H9 (cell line): ENCODE measurements at regions not wholly inside any gene's neighbourhood (a gene's known extent, or its start where the extent isn't known, plus 50 kb on each side); places are given as distances from the start of the nearest gene placed in this dataset.

Experiments
- DNase-seq: peaks from one replicate; pipeline ENCODE4 v3.0.0-alpha.2; 2017
- H2AFZ ChIP-seq: one replicate; pipeline ENCODE4 v1.6.1; 2013; ENCODE audit warnings: mild to moderate bottlenecking, low read length, control low read depth, moderate library complexity
- H2AK5ac ChIP-seq: 2 replicates; pipeline ENCODE4 v1.6.1; 2013; ENCODE audit warnings: low read length, control low read depth, mixed read lengths; ENCODE audit not compliant: insufficient read length
- H2BK120ac ChIP-seq: one replicate; pipeline ENCODE4 v1.6.1; 2013; ENCODE audit warnings: low read depth, mild to moderate bottlenecking, low read length, control low read depth, inconsistent platforms; ENCODE audit not compliant: poor library complexity, severe bottlenecking
- H2BK12ac ChIP-seq: 2 replicates; pipeline ENCODE4 v1.6.1; 2013; ENCODE audit warnings: low read length, control low read depth, mixed read lengths, low read depth; ENCODE audit not compliant: insufficient read length
- H2BK15ac ChIP-seq: 2 replicates; pipeline ENCODE4 v1.6.1; 2013; ENCODE audit warnings: low read depth, low read length, control low read depth
- H2BK20ac ChIP-seq: one replicate; pipeline ENCODE4 v1.6.1; 2013; ENCODE audit warnings: low read depth, mild to moderate bottlenecking, low read length, control low read depth, inconsistent platforms; ENCODE audit not compliant: poor library complexity, severe bottlenecking
- H2BK5ac ChIP-seq: 2 replicates; pipeline ENCODE4 v1.6.1; 2013; ENCODE audit warnings: low read length, control low read depth, mixed read lengths; ENCODE audit not compliant: insufficient read length
- H3K14ac ChIP-seq: 2 replicates; pipeline ENCODE4 v1.6.1; 2013; ENCODE audit warnings: low read length, control low read depth; ENCODE audit not compliant: insufficient read depth
- H3K18ac ChIP-seq: 2 replicates; pipeline ENCODE4 v1.6.1; 2013; ENCODE audit warnings: low read depth, mild to moderate bottlenecking, mixed read lengths, low read length, control low read depth; ENCODE audit not compliant: insufficient read length
- H3K23ac ChIP-seq: 2 replicates; pipeline ENCODE4 v1.6.1; 2013; ENCODE audit warnings: low read length, control low read depth, mixed read lengths, low read depth; ENCODE audit not compliant: insufficient read length
- H3K23me2 ChIP-seq: 2 replicates; pipeline ENCODE4 v1.6.1; 2013; ENCODE audit warnings: low read depth, mild to moderate bottlenecking, mixed read lengths, low read length, control low read depth; ENCODE audit not compliant: insufficient read length, poor library complexity, severe bottlenecking
- H3K27ac ChIP-seq: 2 replicates; pipeline ENCODE4 v1.5.1; 2013; ENCODE audit warnings: low read length, control low read depth, mixed read lengths, low read depth; ENCODE audit not compliant: insufficient read length
- H3K27me3 ChIP-seq: 2 replicates; pipeline ENCODE4 v1.6.1; 2013; ENCODE audit warnings: low read length, control low read depth, inconsistent platforms; ENCODE audit not compliant: insufficient read depth
- H3K4ac ChIP-seq: 2 replicates; pipeline ENCODE4 v1.6.1; 2013; ENCODE audit warnings: low read depth, mild to moderate bottlenecking, control low read depth, inconsistent platforms, low read length, moderate library complexity
- H3K4me1 ChIP-seq: 2 replicates; pipeline ENCODE4 v1.6.1; 2013; ENCODE audit warnings: low read length, control low read depth, inconsistent platforms; ENCODE audit not compliant: insufficient read depth
- H3K4me2 ChIP-seq: 2 replicates; pipeline ENCODE4 v1.6.1; 2013; ENCODE audit warnings: low read length, control low read depth, mixed read lengths; ENCODE audit not compliant: insufficient read length, insufficient read depth
- H3K56ac ChIP-seq: 2 replicates; pipeline ENCODE4 v1.6.1; 2013; ENCODE audit warnings: low read depth, mild to moderate bottlenecking, mixed read lengths, low read length, control low read depth; ENCODE audit not compliant: insufficient read length
- H3K79me1 ChIP-seq: 2 replicates; pipeline ENCODE4 v1.6.1; 2013; ENCODE audit warnings: low read depth, mild to moderate bottlenecking, moderate library complexity, low read length, control low read depth, inconsistent platforms; ENCODE audit not compliant: insufficient read depth, poor library complexity, severe bottlenecking
- H3K79me2 ChIP-seq: 2 replicates; pipeline ENCODE4 v1.6.1; 2013; ENCODE audit warnings: low read length, control low read depth, inconsistent platforms; ENCODE audit not compliant: insufficient read depth
- H3K9ac ChIP-seq: 2 replicates; pipeline ENCODE4 v1.6.1; 2013; ENCODE audit warnings: low read length, control low read depth, mixed read lengths; ENCODE audit not compliant: insufficient read length; ENCODE audit errors: extremely low read depth
- H3K9me3 ChIP-seq: one replicate; pipeline ENCODE4 v1.6.1; 2013; ENCODE audit warnings: low read depth, low read length, inconsistent platforms; ENCODE audit not compliant: control insufficient read depth
- H3T11ph ChIP-seq: one replicate; pipeline ENCODE4 v1.6.1; 2013; ENCODE audit warnings: mild to moderate bottlenecking, low read length, control low read depth, inconsistent platforms
- H4K20me1 ChIP-seq: one replicate; pipeline ENCODE4 v1.6.1; 2013; ENCODE audit not compliant: control insufficient read depth, insufficient read length, insufficient read depth
- H4K5ac ChIP-seq: 2 replicates; pipeline ENCODE4 v1.6.1; 2013; ENCODE audit warnings: low read depth, mild to moderate bottlenecking, mixed read lengths, low read length, control low read depth; ENCODE audit not compliant: insufficient read length
- H4K8ac ChIP-seq: replicated peaks from 2 replicates; pipeline ENCODE4 v1.6.1; 2013; ENCODE audit warnings: low read length, control low read depth, mixed read lengths, low read depth; ENCODE audit not compliant: insufficient read length
- H4K91ac ChIP-seq: 2 replicates; pipeline ENCODE4 v1.6.1; 2013; ENCODE audit warnings: low read depth, mild to moderate bottlenecking, moderate library complexity, mixed read lengths, low read length, control low read depth; ENCODE audit not compliant: insufficient read length
- H3K27ac Mint-ChIP-seq, 3 experiments: 2 replicates in 2 of 3; 3 replicates in 1 of 3; pipeline ENCODE4 v1.8.0; 2020 to 2021; ENCODE audit warnings: mixed read lengths in 3 of 3, mild to moderate bottlenecking in 1 of 3, moderate library complexity in 1 of 3
- H3K27me3 Mint-ChIP-seq: 2 replicates; pipeline ENCODE4 v1.8.0; 2021; ENCODE audit warnings: low read depth, mild to moderate bottlenecking, moderate library complexity, mixed read lengths
- H3K36me3 Mint-ChIP-seq, 3 experiments: 2 replicates in 2 of 3; 3 replicates in 1 of 3; pipeline ENCODE4 v1.8.0; 2020 to 2021; ENCODE audit warnings: low read depth in 3 of 3, mixed read lengths in 3 of 3; ENCODE audit not compliant: insufficient read depth in 1 of 3
- H3K4me1 Mint-ChIP-seq, 2 experiments: 2 replicates each; pipeline ENCODE4 v1.8.0; 2020; ENCODE audit warnings: mixed read lengths in 2 of 2
- H3K4me3 Mint-ChIP-seq, 2 experiments: 2 replicates in 1 of 2; 3 replicates in 1 of 2; pipeline ENCODE4 v1.8.0; 2020 to 2021; ENCODE audit warnings: mild to moderate bottlenecking in 2 of 2, mixed read lengths in 2 of 2, moderate library complexity in 1 of 2
- H3K9me3 Mint-ChIP-seq, 2 experiments: 2 replicates in 1 of 2; 3 replicates in 1 of 2; pipeline ENCODE4 v1.8.0; 2020; ENCODE audit warnings: mild to moderate bottlenecking in 2 of 2, mixed read lengths in 2 of 2, moderate library complexity in 1 of 2
- CTCF ChIP-seq: fragments of 200-600 bp; sonication (generic); conservative IDR thresholded peaks from 3 replicates; pipeline ENCODE4 v1.8.0; 2021; ENCODE audit warnings: antibody characterized with exemption, mild to moderate bottlenecking
- WGBS: extraction: QIAGEN DNeasy Blood & Tissue Kit; methylation state at CpG from one replicate; pipeline ENCODE4 v1.1.7; 2013; ENCODE audit warnings: missing lambda C conversion rate, low lambda C conversion rate, mixed read lengths; ENCODE audit not compliant: insufficient read length; ENCODE audit errors: extremely low coverage; 5-methylcytosine and 5-hydroxymethylcytosine counted together

GRCh38 chr6:11298651-11299420 lies 66.4 kb upstream of the NEDD9 start:
- no peaks in the 10 kb centered on the region for H3K27me3 ChIP-seq
- Mint-ChIP-seq H3K4me1 (peaks cover 12% of the 10 kb centered on the region in 2 experiments), H3K4me3 (no peak overlapping the region), H3K36me3 (peaks cover 11 to 15% (median 12%) of the 10 kb centered on the region in 3 experiments), H3K27me3 (no peaks in the 10 kb centered on the region; the same call in 1 of the 2 replicates), H3K27ac (peak overlapping the region in 1 of 3 experiments; percentile 22; a peak in 2 of 7 replicates), H3K9me3 (peaks cover 17 to 21% of the 10 kb centered on the region in 2 experiments)
- peak; percentile 53 for DNase-seq
- no CpG with 5 or more reads among the region's 9 CpGs for WGBS
- TF ChIP-seq CTCF = no peak
- no peaks in the 10 kb centered on the region for H3K79me1 ChIP-seq
- H3K9me3 ChIP-seq = no peaks in the 10 kb centered on the region
- no peak overlapping the region for H2BK15ac ChIP-seq
- H2BK12ac ChIP-seq = no peak overlapping the region
- H3K14ac ChIP-seq = no peak overlapping the region
- no peaks in the 10 kb centered on the region for H4K20me1 ChIP-seq
- H3T11ph ChIP-seq = no peak overlapping the region
- no peak overlapping the region for H2AK5ac ChIP-seq
- peak overlapping the region; percentile 75 for H2AFZ ChIP-seq
- no peaks in the 10 kb centered on the region; the same call in 1 of the 2 replicates for H3K4me1 ChIP-seq
- no peak overlapping the region for H2BK20ac ChIP-seq
- no peak overlapping the region for H2BK120ac ChIP-seq
- H3K27ac ChIP-seq = no peak overlapping the region
- H3K23me2 ChIP-seq = no peaks in the 10 kb centered on the region
- no peak overlapping the region for H3K4ac ChIP-seq
- no peak overlapping the region for H2BK5ac ChIP-seq
- H3K79me2 ChIP-seq = no peaks in the 10 kb centered on the region
- H3K9ac ChIP-seq = no peak overlapping the region
- no peak overlapping the region for H3K56ac ChIP-seq
- no peak overlapping the region for H4K8ac ChIP-seq
- no peak overlapping the region for H3K23ac ChIP-seq
- peak overlapping the region; percentile 25 for H3K4me2 ChIP-seq
- no peak overlapping the region for H4K5ac ChIP-seq
- H3K18ac ChIP-seq = no peak overlapping the region
- H4K91ac ChIP-seq = no peak overlapping the region
